H9 (cell line): ENCODE measurements at regions not wholly inside any gene's neighbourhood (a gene's known extent, or its start where the extent isn't known, plus 50 kb on each side); places are given as distances from the start of the nearest gene placed in this dataset.

Experiments used
- DNase-seq: peaks from one replicate; pipeline ENCODE4 v3.0.0-alpha.2; 2017
- H2AFZ ChIP-seq: one replicate; pipeline ENCODE4 v1.6.1; 2013; ENCODE audit warnings: mild to moderate bottlenecking, low read length, control low read depth, moderate library complexity
- H2AK5ac ChIP-seq: 2 replicates; pipeline ENCODE4 v1.6.1; 2013; ENCODE audit warnings: low read length, control low read depth, mixed read lengths; ENCODE audit not compliant: insufficient read length
- H2BK120ac ChIP-seq: one replicate; pipeline ENCODE4 v1.6.1; 2013; ENCODE audit warnings: low read depth, mild to moderate bottlenecking, low read length, control low read depth, inconsistent platforms; ENCODE audit not compliant: poor library complexity, severe bottlenecking
- H2BK12ac ChIP-seq: 2 replicates; pipeline ENCODE4 v1.6.1; 2013; ENCODE audit warnings: low read length, control low read depth, mixed read lengths, low read depth; ENCODE audit not compliant: insufficient read length
- H2BK15ac ChIP-seq: 2 replicates; pipeline ENCODE4 v1.6.1; 2013; ENCODE audit warnings: low read depth, low read length, control low read depth
- H2BK20ac ChIP-seq: one replicate; pipeline ENCODE4 v1.6.1; 2013; ENCODE audit warnings: low read depth, mild to moderate bottlenecking, low read length, control low read depth, inconsistent platforms; ENCODE audit not compliant: poor library complexity, severe bottlenecking
- H2BK5ac ChIP-seq: 2 replicates; pipeline ENCODE4 v1.6.1; 2013; ENCODE audit warnings: low read length, control low read depth, mixed read lengths; ENCODE audit not compliant: insufficient read length
- H3K14ac ChIP-seq: 2 replicates; pipeline ENCODE4 v1.6.1; 2013; ENCODE audit warnings: low read length, control low read depth; ENCODE audit not compliant: insufficient read depth
- H3K18ac ChIP-seq: 2 replicates; pipeline ENCODE4 v1.6.1; 2013; ENCODE audit warnings: low read depth, mild to moderate bottlenecking, mixed read lengths, low read length, control low read depth; ENCODE audit not compliant: insufficient read length
- H3K23ac ChIP-seq: 2 replicates; pipeline ENCODE4 v1.6.1; 2013; ENCODE audit warnings: low read length, control low read depth, mixed read lengths, low read depth; ENCODE audit not compliant: insufficient read length
- H3K23me2 ChIP-seq: 2 replicates; pipeline ENCODE4 v1.6.1; 2013; ENCODE audit warnings: low read depth, mild to moderate bottlenecking, mixed read lengths, low read length, control low read depth; ENCODE audit not compliant: insufficient read length, poor library complexity, severe bottlenecking
- H3K27ac ChIP-seq: 2 replicates; pipeline ENCODE4 v1.5.1; 2013; ENCODE audit warnings: low read length, control low read depth, mixed read lengths, low read depth; ENCODE audit not compliant: insufficient read length
- H3K27me3 ChIP-seq: 2 replicates; pipeline ENCODE4 v1.6.1; 2013; ENCODE audit warnings: low read length, control low read depth, inconsistent platforms; ENCODE audit not compliant: insufficient read depth
- H3K4ac ChIP-seq: 2 replicates; pipeline ENCODE4 v1.6.1; 2013; ENCODE audit warnings: low read depth, mild to moderate bottlenecking, control low read depth, inconsistent platforms, low read length, moderate library complexity
- H3K4me1 ChIP-seq: 2 replicates; pipeline ENCODE4 v1.6.1; 2013; ENCODE audit warnings: low read length, control low read depth, inconsistent platforms; ENCODE audit not compliant: insufficient read depth
- H3K4me2 ChIP-seq: 2 replicates; pipeline ENCODE4 v1.6.1; 2013; ENCODE audit warnings: low read length, control low read depth, mixed read lengths; ENCODE audit not compliant: insufficient read length, insufficient read depth
- H3K56ac ChIP-seq: 2 replicates; pipeline ENCODE4 v1.6.1; 2013; ENCODE audit warnings: low read depth, mild to moderate bottlenecking, mixed read lengths, low read length, control low read depth; ENCODE audit not compliant: insufficient read length
- H3K79me1 ChIP-seq: 2 replicates; pipeline ENCODE4 v1.6.1; 2013; ENCODE audit warnings: low read depth, mild to moderate bottlenecking, moderate library complexity, low read length, control low read depth, inconsistent platforms; ENCODE audit not compliant: insufficient read depth, poor library complexity, severe bottlenecking
- H3K79me2 ChIP-seq: 2 replicates; pipeline ENCODE4 v1.6.1; 2013; ENCODE audit warnings: low read length, control low read depth, inconsistent platforms; ENCODE audit not compliant: insufficient read depth
- H3K9ac ChIP-seq: 2 replicates; pipeline ENCODE4 v1.6.1; 2013; ENCODE audit warnings: low read length, control low read depth, mixed read lengths; ENCODE audit not compliant: insufficient read length; ENCODE audit errors: extremely low read depth
- H3K9me3 ChIP-seq: one replicate; pipeline ENCODE4 v1.6.1; 2013; ENCODE audit warnings: low read depth, low read length, inconsistent platforms; ENCODE audit not compliant: control insufficient read depth
- H3T11ph ChIP-seq: one replicate; pipeline ENCODE4 v1.6.1; 2013; ENCODE audit warnings: mild to moderate bottlenecking, low read length, control low read depth, inconsistent platforms
- H4K20me1 ChIP-seq: one replicate; pipeline ENCODE4 v1.6.1; 2013; ENCODE audit not compliant: control insufficient read depth, insufficient read length, insufficient read depth
- H4K5ac ChIP-seq: 2 replicates; pipeline ENCODE4 v1.6.1; 2013; ENCODE audit warnings: low read depth, mild to moderate bottlenecking, mixed read lengths, low read length, control low read depth; ENCODE audit not compliant: insufficient read length
- H4K8ac ChIP-seq: replicated peaks from 2 replicates; pipeline ENCODE4 v1.6.1; 2013; ENCODE audit warnings: low read length, control low read depth, mixed read lengths, low read depth; ENCODE audit not compliant: insufficient read length
- H4K91ac ChIP-seq: 2 replicates; pipeline ENCODE4 v1.6.1; 2013; ENCODE audit warnings: low read depth, mild to moderate bottlenecking, moderate library complexity, mixed read lengths, low read length, control low read depth; ENCODE audit not compliant: insufficient read length
- H3K27ac Mint-ChIP-seq, 3 experiments: 2 replicates in 2 of 3; 3 replicates in 1 of 3; pipeline ENCODE4 v1.8.0; 2020 to 2021; ENCODE audit warnings: mixed read lengths in 3 of 3, mild to moderate bottlenecking in 1 of 3, moderate library complexity in 1 of 3
- H3K27me3 Mint-ChIP-seq: 2 replicates; pipeline ENCODE4 v1.8.0; 2021; ENCODE audit warnings: low read depth, mild to moderate bottlenecking, moderate library complexity, mixed read lengths
- H3K36me3 Mint-ChIP-seq, 3 experiments: 2 replicates in 2 of 3; 3 replicates in 1 of 3; pipeline ENCODE4 v1.8.0; 2020 to 2021; ENCODE audit warnings: low read depth in 3 of 3, mixed read lengths in 3 of 3; ENCODE audit not compliant: insufficient read depth in 1 of 3
- H3K4me1 Mint-ChIP-seq, 2 experiments: 2 replicates each; pipeline ENCODE4 v1.8.0; 2020; ENCODE audit warnings: mixed read lengths in 2 of 2
- H3K4me3 Mint-ChIP-seq, 2 experiments: 2 replicates in 1 of 2; 3 replicates in 1 of 2; pipeline ENCODE4 v1.8.0; 2020 to 2021; ENCODE audit warnings: mild to moderate bottlenecking in 2 of 2, mixed read lengths in 2 of 2, moderate library complexity in 1 of 2
- H3K9me3 Mint-ChIP-seq, 2 experiments: 2 replicates in 1 of 2; 3 replicates in 1 of 2; pipeline ENCODE4 v1.8.0; 2020; ENCODE audit warnings: mild to moderate bottlenecking in 2 of 2, mixed read lengths in 2 of 2, moderate library complexity in 1 of 2
- CTCF ChIP-seq: fragments of 200-600 bp; sonication (generic); conservative IDR thresholded peaks from 3 replicates; pipeline ENCODE4 v1.8.0; 2021; ENCODE audit warnings: antibody characterized with exemption, mild to moderate bottlenecking
- WGBS: extraction: QIAGEN DNeasy Blood & Tissue Kit; methylation state at CpG from one replicate; pipeline ENCODE4 v1.1.7; 2013; ENCODE audit warnings: missing lambda C conversion rate, low lambda C conversion rate, mixed read lengths; ENCODE audit not compliant: insufficient read length; ENCODE audit errors: extremely low coverage; 5-methylcytosine and 5-hydroxymethylcytosine counted together

GRCh38 chr4:183384516-183384915 lies 59.9 kb upstream of the CDKN2AIP start:
- H4K20me1 ChIP-seq = no peaks in the 10 kb centered on the region
- no peak overlapping the region for H3K56ac ChIP-seq
- H2BK20ac ChIP-seq = no peak overlapping the region
- no peak overlapping the region for H4K91ac ChIP-seq
- H2AFZ ChIP-seq = no peak overlapping the region
- no peak for DNase-seq
- H3K79me1 ChIP-seq = no peaks in the 10 kb centered on the region
- H3K27ac Mint-ChIP-seq = no peak overlapping the region
- no peak for TF ChIP-seq CTCF
- H3K23me2 ChIP-seq = no peaks in the 10 kb centered on the region
- peaks cover 0 to 5% (median 2%) of the 10 kb centered on the region in 3 experiments; a peak in 1 of 7 replicates for H3K36me3 Mint-ChIP-seq
- H3K27ac ChIP-seq = no peak overlapping the region
- H2BK12ac ChIP-seq = no peak overlapping the region
- no peak overlapping the region for H2BK5ac ChIP-seq
- no peak overlapping the region for H3K4ac ChIP-seq
- no peak overlapping the region for H2AK5ac ChIP-seq
- H2BK120ac ChIP-seq = no peak overlapping the region
- no CpG with 5 or more reads among the region's 1 CpG for WGBS
- no peak overlapping the region for H3K14ac ChIP-seq
- H3K18ac ChIP-seq = no peak overlapping the region
- H4K5ac ChIP-seq = no peak overlapping the region
- no peak overlapping the region for H3K4me2 ChIP-seq
- H3K9me3 ChIP-seq = peaks cover 19% of the 10 kb centered on the region
- H3K79me2 ChIP-seq = no peaks in the 10 kb centered on the region
- H2BK15ac ChIP-seq = no peak overlapping the region
- H3T11ph ChIP-seq = no peak overlapping the region
- H3K4me1 Mint-ChIP-seq = no peaks in the 10 kb centered on the region
- no peak overlapping the region for H4K8ac ChIP-seq
- no peaks in the 10 kb centered on the region for H3K27me3 Mint-ChIP-seq
- H3K27me3 ChIP-seq = no peaks in the 10 kb centered on the region
- H3K4me1 ChIP-seq = no peaks in the 10 kb centered on the region
- no peak overlapping the region for H3K4me3 Mint-ChIP-seq
- no peak overlapping the region for H3K9ac ChIP-seq
- no peak overlapping the region for H3K23ac ChIP-seq
- peaks cover 16 to 20% of the 10 kb centered on the region in 2 experiments for H3K9me3 Mint-ChIP-seq
